Spleen (tissue), 7 donors: ENCODE measurements at regions not wholly inside any gene's neighbourhood (a gene's known extent, or its start where the extent isn't known, plus 50 kb on each side); places are given as distances from the start of the nearest gene placed in this dataset.

Experiments
- POLR2A ChIP-seq, 3 donors: fragments of 450-650 bp; IDR thresholded peaks; one replicate each; pipeline ENCODE4 v1.5.1; 2017; ENCODE audit warnings: antibody characterized with exemption in 3 of 3, mild to moderate bottlenecking in 1 of 3
- POLR2AphosphoS5 ChIP-seq, 3 donors: sonication (generic); formaldehyde crosslinking; IDR thresholded peaks; one replicate each; pipeline ENCODE4 v1.5.1; 2017; ENCODE audit warnings: antibody characterized with exemption in 3 of 3
- TF ChIP-seq, protein P1 (sequence below), 11 experiments: fragments of 200-600 bp in 7 of 11; fragments of 450-650 bp in 4 of 11; sonication (generic) in 4 of 11; IDR thresholded peaks in 8 of 11; conservative IDR thresholded peaks in 3 of 11; 1 replicate in 7 of 11; 2 replicates in 4 of 11; pipeline versions ENCODE4 v1.4.0 to v1.8.0; 2016 to 2021; ENCODE audit warnings: antibody characterized with exemption in 11 of 11, inconsistent platforms in 4 of 11, mild to moderate bottlenecking in 1 of 11
- donor health status: DM: no; HTN: no; CAD: no; lungs with moderate emphysema.
- donor health status: DM: no; HTN: no; CAD: no.
- donor health status: DM: no; HTN: no; CAD: no.

DNA sequence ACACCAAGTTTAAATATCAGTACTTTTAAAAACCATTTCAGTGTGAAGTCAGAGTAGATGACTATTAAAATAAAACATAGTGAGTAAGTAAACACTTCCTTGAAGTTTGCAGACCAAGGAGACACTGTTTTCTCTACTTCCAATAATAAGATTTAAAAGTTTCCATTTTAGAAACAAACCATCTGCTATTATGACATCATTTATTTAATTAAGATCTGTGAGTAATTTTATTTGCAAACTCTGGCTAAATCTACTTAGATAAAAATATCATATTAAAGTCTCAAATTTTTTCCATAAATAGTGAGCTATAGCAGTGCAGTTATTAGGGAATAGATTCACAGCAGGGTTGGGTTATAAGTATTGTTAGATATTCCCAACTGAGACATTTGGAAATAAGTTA lies 1267.0 kb upstream of the FLRT2 start:
- TF ChIP-seq, protein P1, sequence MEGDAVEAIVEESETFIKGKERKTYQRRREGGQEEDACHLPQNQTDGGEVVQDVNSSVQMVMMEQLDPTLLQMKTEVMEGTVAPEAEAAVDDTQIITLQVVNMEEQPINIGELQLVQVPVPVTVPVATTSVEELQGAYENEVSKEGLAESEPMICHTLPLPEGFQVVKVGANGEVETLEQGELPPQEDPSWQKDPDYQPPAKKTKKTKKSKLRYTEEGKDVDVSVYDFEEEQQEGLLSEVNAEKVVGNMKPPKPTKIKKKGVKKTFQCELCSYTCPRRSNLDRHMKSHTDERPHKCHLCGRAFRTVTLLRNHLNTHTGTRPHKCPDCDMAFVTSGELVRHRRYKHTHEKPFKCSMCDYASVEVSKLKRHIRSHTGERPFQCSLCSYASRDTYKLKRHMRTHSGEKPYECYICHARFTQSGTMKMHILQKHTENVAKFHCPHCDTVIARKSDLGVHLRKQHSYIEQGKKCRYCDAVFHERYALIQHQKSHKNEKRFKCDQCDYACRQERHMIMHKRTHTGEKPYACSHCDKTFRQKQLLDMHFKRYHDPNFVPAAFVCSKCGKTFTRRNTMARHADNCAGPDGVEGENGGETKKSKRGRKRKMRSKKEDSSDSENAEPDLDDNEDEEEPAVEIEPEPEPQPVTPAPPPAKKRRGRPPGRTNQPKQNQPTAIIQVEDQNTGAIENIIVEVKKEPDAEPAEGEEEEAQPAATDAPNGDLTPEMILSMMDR (IDR thresholded peaks at IDR 0.05 in 8 of 11, conservative IDR thresholded peaks at IDR 0.05 in 3 of 11): no peak
- TF ChIP-seq POLR2AphosphoS5 (IDR thresholded peaks at IDR 0.05) (no peak), POLR2A (IDR thresholded peaks at IDR 0.05) (no peak)
